ENCODE measurements at regions not wholly inside any gene's neighbourhood (a gene's known extent, or its start where the extent isn't known, plus 50 kb on each side); places are given as distances from the start of the nearest gene placed in this dataset.

- DNase-seq (ENCODE audit: low spot score) = no peak
Observed at GRCh38 chr13:103194871-103195270, 128.7 kb upstream of the SLC10A2 start.

- no peak for DNase-seq (ENCODE audit: low spot score)
Observed at GRCh38 chr13:103192511-103193135, 126.4 kb upstream of the SLC10A2 start.

GRCh38 chr13:103190841-103191240 is 124.6 kb upstream of the SLC10A2 start:
- no peak for DNase-seq (ENCODE audit: low spot score)

- peak; percentile 29 for DNase-seq (ENCODE audit: low spot score)
Observed at GRCh38 chr13:103188713-103189326, 122.6 kb upstream of the SLC10A2 start.

- no peak for DNase-seq (ENCODE audit: low spot score)
Observed at GRCh38 chr13:103187721-103188156, 121.5 kb upstream of the SLC10A2 start.

GRCh38 chr13:103184413-103184812 is 118.2 kb upstream of the SLC10A2 start:
- no peak for DNase-seq (ENCODE audit: low spot score)

- DNase-seq (ENCODE audit: low spot score) = no peak
Observed at GRCh38 chr13:103178986-103179943, 113.0 kb upstream of the SLC10A2 start.

- DNase-seq (ENCODE audit: low spot score) = no peak
Observed at GRCh38 chr13:103174966-103175365, 108.7 kb upstream of the SLC10A2 start.

- DNase-seq (ENCODE audit: low spot score) = no peak
Observed at GRCh38 chr13:103168901-103169508, 102.8 kb upstream of the SLC10A2 start.

- no peak for DNase-seq (ENCODE audit: low spot score)
Observed at GRCh38 chr13:103164251-103164650, 98.0 kb upstream of the SLC10A2 start.

- no peak for DNase-seq (ENCODE audit: low spot score)
Observed at GRCh38 chr13:103161476-103161875, 95.3 kb upstream of the SLC10A2 start.

- DNase-seq (ENCODE audit: low spot score) = no peak
Observed at GRCh38 chr13:103157434-103158145, 91.4 kb upstream of the SLC10A2 start.

GRCh38 chr13:103157016-103157415 is 90.8 kb upstream of the SLC10A2 start:
- DNase-seq (ENCODE audit: low spot score) = no peak

- no peak for DNase-seq (ENCODE audit: low spot score)
Observed at GRCh38 chr13:103156346-103156998, 90.3 kb upstream of the SLC10A2 start.

- DNase-seq (ENCODE audit: low spot score) = no peak
Observed at GRCh38 chr13:103153466-103153865, 87.2 kb upstream of the SLC10A2 start.

GRCh38 chr13:103147961-103148360 is 81.7 kb upstream of the SLC10A2 start:
- no peak for DNase-seq (ENCODE audit: low spot score)

- DNase-seq (ENCODE audit: low spot score) = no peak
Observed at GRCh38 chr13:103145442-103145841, 79.2 kb upstream of the SLC10A2 start.

- no peak for DNase-seq (ENCODE audit: low spot score)
Observed at GRCh38 chr13:103143432-103143831, 77.2 kb upstream of the SLC10A2 start.

- DNase-seq (ENCODE audit: low spot score) = no peak
Observed at GRCh38 chr13:103142151-103142550, 75.9 kb upstream of the SLC10A2 start.

- peak; percentile 9 for DNase-seq (ENCODE audit: low spot score)
Observed at GRCh38 chr13:103140001-103140671, 73.9 kb upstream of the SLC10A2 start.

- DNase-seq (ENCODE audit: low spot score) = no peak
Observed at GRCh38 chr13:103134271-103134670, 68.1 kb upstream of the SLC10A2 start.

Data from SW480 (cell line).